ENCODE measurements at regions not wholly inside any gene's neighbourhood (a gene's known extent, or its start where the extent isn't known, plus 50 kb on each side); places are given as distances from the start of the nearest gene placed in this dataset.
A peak's percentile ranks its signal among the peaks of the same experiment; 100 is the strongest.

- no peak for DNase-seq
Measured at GRCh38 chr12:14153803-14154202, 172.4 kb upstream of the GRIN2B start.

GRCh38 chr12:14156606-14157005, 175.2 kb upstream of the GRIN2B start:
- no peak for DNase-seq

GRCh38 chr12:14157088-14157747, 175.8 kb upstream of the GRIN2B start:
- no peak for DNase-seq

GRCh38 chr12:14164266-14164665, 182.9 kb upstream of the GRIN2B start:
- DNase-seq: no peak

- peak; percentile 66 to 74 (median 72) for DNase-seq
Measured at GRCh38 chr12:14167005-14167628, 185.7 kb upstream of the GRIN2B start.

- DNase-seq: no peak
Measured at GRCh38 chr12:14169281-14169680, 187.9 kb upstream of the GRIN2B start.

- DNase-seq: peak in 1 of 4 experiments; percentile 7
Measured at GRCh38 chr12:14171106-14171505, 189.7 kb upstream of the GRIN2B start.

- no peak for DNase-seq
Measured at GRCh38 chr12:14175206-14175605, 190.3 kb upstream of the ATF7IP start.

GRCh38 chr12:14185427-14186192, 179.9 kb upstream of the ATF7IP start:
- DNase-seq: peak; percentile 24 to 54 (median 42)

GRCh38 chr12:14186193-14186502, 179.3 kb upstream of the ATF7IP start:
- DNase-seq: no peak

GRCh38 chr12:14187002-14187401, 178.5 kb upstream of the ATF7IP start:
- no peak for DNase-seq

- no peak for DNase-seq
Measured at GRCh38 chr12:14187966-14188365, 177.5 kb upstream of the ATF7IP start.

- no peak for DNase-seq
Measured at GRCh38 chr12:14188744-14189143, 176.7 kb upstream of the ATF7IP start.

GRCh38 chr12:14190694-14191093, 174.8 kb upstream of the ATF7IP start:
- DNase-seq: no peak

GRCh38 chr12:14191612-14192011, 173.9 kb upstream of the ATF7IP start:
- DNase-seq: no peak

GRCh38 chr12:14193639-14194038, 171.8 kb upstream of the ATF7IP start:
- DNase-seq: no peak

GRCh38 chr12:14194572-14194971, 170.9 kb upstream of the ATF7IP start:
- no peak for DNase-seq

- DNase-seq: no peak
Measured at GRCh38 chr12:14199455-14200198, 165.9 kb upstream of the ATF7IP start.

GRCh38 chr12:14200598-14200997, 164.9 kb upstream of the ATF7IP start:
- DNase-seq: no peak

- DNase-seq: no peak
Measured at GRCh38 chr12:14201291-14201690, 164.2 kb upstream of the ATF7IP start.

- DNase-seq: no peak
Measured at GRCh38 chr12:14207905-14208551, 157.5 kb upstream of the ATF7IP start.

GRCh38 chr12:14211947-14212387, 153.5 kb upstream of the ATF7IP start:
- DNase-seq: no peak

- DNase-seq: no peak
Measured at GRCh38 chr12:14213542-14213941, 151.9 kb upstream of the ATF7IP start.
